Smooth muscle cell (in vitro differentiated cells): ENCODE measurements at regions not wholly inside any gene's neighbourhood (a gene's known extent, or its start where the extent isn't known, plus 50 kb on each side); places are given as distances from the start of the nearest gene placed in this dataset.

Experiments
- DNase-seq: peaks from one replicate; lab custom pipeline; 2025; ENCODE audit not compliant: unreplicated experiment; lab: John Stamatoyannopoulos, UW
- H2AFZ ChIP-seq: fragments of 200-600 bp; sonication (generic); 2 replicates; pipeline ENCODE4 v1.6.0; 2016; ENCODE audit warnings: antibody characterized with exemption, low read depth, mild to moderate bottlenecking
- H3F3A ChIP-seq: fragments of 200-600 bp; sonication (generic); 2 replicates; pipeline ENCODE4 v1.6.0; 2017; ENCODE audit warnings: antibody characterized with exemption, low read depth
- H3K27ac ChIP-seq: fragments of 200-600 bp; sonication (generic); 2 replicates; pipeline ENCODE4 v1.5.1; 2016; ENCODE audit warnings: low read depth, mild to moderate bottlenecking
- H3K27me3 ChIP-seq: fragments of 200-600 bp; sonication (generic); 2 replicates; pipeline ENCODE4 v1.6.1; 2016; ENCODE audit warnings: low read depth, mild to moderate bottlenecking
- H3K36me3 ChIP-seq: fragments of 200-600 bp; sonication (generic); 2 replicates; pipeline ENCODE4 v1.5.1; 2016; ENCODE audit warnings: low read depth
- H3K4me1 ChIP-seq: fragments of 200-600 bp; sonication (generic); 2 replicates; pipeline ENCODE4 v1.5.1; 2016; ENCODE audit warnings: low read depth
- H3K4me2 ChIP-seq: fragments of 200-600 bp; sonication (generic); 2 replicates; pipeline ENCODE4 v1.6.0; 2016; ENCODE audit warnings: mild to moderate bottlenecking
- H3K4me3 ChIP-seq: fragments of 200-600 bp; sonication (generic); 2 replicates; pipeline ENCODE4 v1.5.1; 2016; ENCODE audit warnings: mild to moderate bottlenecking
- H3K79me2 ChIP-seq: fragments of 200-600 bp; sonication (generic); 2 replicates; pipeline ENCODE4 v1.6.0; 2016; ENCODE audit warnings: low read depth, mild to moderate bottlenecking
- H3K9ac ChIP-seq: fragments of 200-600 bp; sonication (generic); 2 replicates; pipeline ENCODE4 v1.6.0; 2016; ENCODE audit warnings: low read depth
- H3K9me3 ChIP-seq: fragments of 200-600 bp; sonication (generic); replicated peaks from 2 replicates; pipeline ENCODE4 v1.5.1; 2016; ENCODE audit warnings: low read depth
- H4K20me1 ChIP-seq: fragments of 200-600 bp; sonication (generic); 2 replicates; pipeline ENCODE4 v1.6.0; 2016; ENCODE audit warnings: low read depth
- WGBS: methylation state at CpG from one replicate; pipeline ENCODE4 v1.1.7; 2016; ENCODE audit warnings: low lambda C conversion rate; 5-methylcytosine and 5-hydroxymethylcytosine counted together
- TF ChIP-seq, protein P1 (sequence below): fragments of 200-600 bp; sonication (generic); IDR thresholded peaks from 2 replicates; pipeline ENCODE4 v1.5.1; 2017; ENCODE audit warnings: borderline replicate concordance, mild to moderate bottlenecking, antibody characterized with exemption; ENCODE audit not compliant: insufficient read depth, poor library complexity, severe bottlenecking

DNA sequence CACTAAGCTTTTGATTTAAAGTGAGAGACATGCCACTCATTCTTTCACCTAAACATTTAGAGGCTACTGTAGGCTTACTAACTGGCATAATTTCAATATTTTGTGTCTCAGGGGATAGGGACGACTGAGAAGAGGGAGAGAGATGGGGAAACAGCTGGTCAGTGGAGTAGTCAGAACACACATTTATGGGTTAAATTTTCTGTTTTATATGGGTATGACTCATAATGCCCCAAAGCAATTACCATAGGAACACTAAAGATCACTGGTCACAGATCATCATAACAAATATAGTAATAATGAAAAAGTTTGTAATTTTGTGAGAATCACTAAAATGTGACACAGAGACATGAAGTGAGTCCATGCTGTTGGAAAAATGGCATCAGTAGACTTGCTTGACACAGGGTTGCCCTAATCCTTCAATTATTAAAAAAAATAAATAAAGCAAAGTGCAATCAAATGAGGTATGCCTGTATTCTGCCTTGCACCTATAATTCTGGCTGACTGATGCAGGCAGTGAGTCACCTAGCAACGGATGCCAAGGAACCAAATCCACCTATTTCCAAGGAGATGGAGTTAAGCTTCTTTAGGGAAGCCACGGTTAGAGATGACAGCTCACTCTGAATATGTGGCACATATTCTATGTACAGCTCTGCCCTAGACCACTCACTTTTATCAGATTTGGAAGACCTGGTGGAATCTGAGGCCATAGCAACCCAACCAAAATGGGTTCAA lies 166.1 kb downstream of the MARCHF11 start:
- no peaks in the 10 kb centered on the region for H4K20me1 ChIP-seq
- no peak overlapping the region for H3K27ac ChIP-seq
- no peaks in the 10 kb centered on the region for H3F3A ChIP-seq
- H3K36me3 ChIP-seq, result no peaks in the 10 kb centered on the region
- H2AFZ ChIP-seq, result no peak overlapping the region
- H3K4me2 ChIP-seq, result no peak overlapping the region
- no peak overlapping the region for H3K4me3 ChIP-seq
- H3K9me3 ChIP-seq, result no peaks in the 10 kb centered on the region
- H3K27me3 ChIP-seq, result no peaks in the 10 kb centered on the region
- no peaks in the 10 kb centered on the region for H3K4me1 ChIP-seq
- no peaks in the 10 kb centered on the region for H3K79me2 ChIP-seq
- DNase-seq, result no peak
- WGBS, result 80% methylated on average over 3 of the region's 3 CpGs
- H3K9ac ChIP-seq, result no peak overlapping the region
- TF ChIP-seq, protein P1, sequence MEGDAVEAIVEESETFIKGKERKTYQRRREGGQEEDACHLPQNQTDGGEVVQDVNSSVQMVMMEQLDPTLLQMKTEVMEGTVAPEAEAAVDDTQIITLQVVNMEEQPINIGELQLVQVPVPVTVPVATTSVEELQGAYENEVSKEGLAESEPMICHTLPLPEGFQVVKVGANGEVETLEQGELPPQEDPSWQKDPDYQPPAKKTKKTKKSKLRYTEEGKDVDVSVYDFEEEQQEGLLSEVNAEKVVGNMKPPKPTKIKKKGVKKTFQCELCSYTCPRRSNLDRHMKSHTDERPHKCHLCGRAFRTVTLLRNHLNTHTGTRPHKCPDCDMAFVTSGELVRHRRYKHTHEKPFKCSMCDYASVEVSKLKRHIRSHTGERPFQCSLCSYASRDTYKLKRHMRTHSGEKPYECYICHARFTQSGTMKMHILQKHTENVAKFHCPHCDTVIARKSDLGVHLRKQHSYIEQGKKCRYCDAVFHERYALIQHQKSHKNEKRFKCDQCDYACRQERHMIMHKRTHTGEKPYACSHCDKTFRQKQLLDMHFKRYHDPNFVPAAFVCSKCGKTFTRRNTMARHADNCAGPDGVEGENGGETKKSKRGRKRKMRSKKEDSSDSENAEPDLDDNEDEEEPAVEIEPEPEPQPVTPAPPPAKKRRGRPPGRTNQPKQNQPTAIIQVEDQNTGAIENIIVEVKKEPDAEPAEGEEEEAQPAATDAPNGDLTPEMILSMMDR, result no peak

DNA sequence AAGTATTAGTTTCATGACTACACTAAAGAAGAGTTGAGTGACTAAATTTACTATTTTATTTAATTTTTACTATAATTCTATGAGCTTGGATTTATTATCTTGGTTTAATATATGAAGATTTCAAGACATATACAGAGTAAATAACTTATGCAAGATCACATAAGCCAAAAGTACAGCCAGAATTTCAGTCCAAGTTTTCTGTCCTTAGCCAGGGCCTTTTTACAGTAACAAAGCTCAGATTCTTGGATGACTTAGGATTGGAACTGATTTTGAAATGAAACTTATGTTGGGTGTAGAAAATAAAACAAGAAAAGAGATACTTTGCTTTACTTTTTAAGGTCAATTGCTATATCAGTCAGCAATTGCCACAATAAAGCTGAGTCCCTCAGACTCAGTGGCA lies 170.3 kb downstream of the MARCHF11 start:
- H3K4me2 ChIP-seq, result no peak overlapping the region
- H3K9ac ChIP-seq, result no peak overlapping the region
- TF ChIP-seq, protein P1, result no peak
- no peaks in the 10 kb centered on the region for H3K4me1 ChIP-seq
- no peaks in the 10 kb centered on the region for H3K36me3 ChIP-seq
- H4K20me1 ChIP-seq, result no peaks in the 10 kb centered on the region
- H3F3A ChIP-seq, result no peaks in the 10 kb centered on the region
- no peak overlapping the region for H2AFZ ChIP-seq
- no peak overlapping the region for H3K4me3 ChIP-seq
- H3K79me2 ChIP-seq, result no peaks in the 10 kb centered on the region
- no peaks in the 10 kb centered on the region for H3K27me3 ChIP-seq
- no peak overlapping the region for H3K27ac ChIP-seq
- no peak for DNase-seq
- H3K9me3 ChIP-seq, result no peaks in the 10 kb centered on the region

DNA sequence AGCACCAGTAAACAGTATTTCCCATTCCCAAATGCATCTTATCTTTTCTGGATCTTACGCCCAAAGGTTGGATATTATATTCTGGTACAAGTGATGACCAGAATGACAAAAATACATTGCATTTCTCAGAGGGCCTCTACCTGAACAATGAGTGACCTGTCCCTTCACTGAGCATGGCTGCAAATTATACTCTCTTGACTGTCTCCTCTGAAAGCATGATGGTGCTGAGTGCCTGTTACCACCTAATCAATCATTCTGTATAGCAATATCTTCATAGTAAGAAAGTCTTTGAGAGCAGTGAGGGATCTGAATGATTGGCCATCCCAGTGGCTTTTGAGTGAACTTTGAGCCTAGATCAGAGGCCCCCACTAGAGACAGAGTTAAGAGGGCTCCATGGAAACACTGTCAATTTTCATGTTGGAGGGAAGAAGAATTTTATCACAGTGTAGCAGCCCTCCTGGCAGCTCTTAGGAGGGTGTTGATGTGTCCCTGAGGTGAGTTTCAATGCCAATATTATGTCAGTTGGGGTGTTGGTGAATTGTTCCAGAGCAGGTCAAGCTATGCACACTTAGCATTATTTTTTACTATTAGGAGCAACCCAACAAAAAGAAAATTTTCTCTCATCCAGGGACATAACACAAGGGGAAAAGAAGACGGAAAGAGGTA lies 171.7 kb downstream of the MARCHF11 start:
- WGBS, result 93% methylated on average over 2 of the region's 2 CpGs
- H3K4me2 ChIP-seq, result no peak overlapping the region
- no peaks in the 10 kb centered on the region for H3K36me3 ChIP-seq
- no peaks in the 10 kb centered on the region for H3K79me2 ChIP-seq
- DNase-seq, result no peak
- no peaks in the 10 kb centered on the region for H3K4me1 ChIP-seq
- H4K20me1 ChIP-seq, result no peaks in the 10 kb centered on the region
- TF ChIP-seq, protein P1, result no peak
- H3K9ac ChIP-seq, result no peak overlapping the region
- no peaks in the 10 kb centered on the region for H3K27me3 ChIP-seq
- H3F3A ChIP-seq, result no peaks in the 10 kb centered on the region
- no peaks in the 10 kb centered on the region for H3K9me3 ChIP-seq
- no peak overlapping the region for H2AFZ ChIP-seq
- no peak overlapping the region for H3K4me3 ChIP-seq
- H3K27ac ChIP-seq, result no peak overlapping the region

DNA sequence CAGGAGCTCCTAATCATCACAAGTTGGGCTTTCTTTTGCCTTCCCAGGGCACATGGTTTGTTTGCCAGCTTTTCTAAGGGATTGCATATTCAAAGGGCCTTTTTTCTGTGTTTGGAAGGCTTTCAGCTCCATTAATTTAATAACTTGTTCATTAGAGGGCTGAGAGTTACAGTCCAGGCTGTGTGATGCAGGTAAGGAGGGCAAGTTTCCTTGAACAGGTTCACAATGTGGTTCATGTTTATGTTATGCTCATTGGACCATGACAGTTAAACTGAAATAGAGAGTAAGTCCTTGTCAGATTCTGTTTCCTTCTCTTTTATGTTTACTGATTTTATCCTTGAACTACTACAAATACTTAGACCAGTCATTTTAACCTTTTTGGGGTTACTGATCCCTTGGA lies 174.4 kb downstream of the MARCHF11 start:
- DNase-seq, result no peak
- Histone ChIP-seq H4K20me1 (no peaks in the 10 kb centered on the region), H3K27ac (no peak overlapping the region), H3K9me3 (no peaks in the 10 kb centered on the region), H3K4me3 (no peak overlapping the region), H3K79me2 (no peaks in the 10 kb centered on the region), H2AFZ (no peak overlapping the region), H3K4me1 (no peaks in the 10 kb centered on the region), H3K4me2 (no peak overlapping the region), H3K9ac (no peak overlapping the region), H3K36me3 (no peaks in the 10 kb centered on the region), H3F3A (no peaks in the 10 kb centered on the region), H3K27me3 (no peaks in the 10 kb centered on the region)
- TF ChIP-seq, protein P1, result no peak
